Endodermal cell (in vitro differentiated cells): ENCODE measurements at regions not wholly inside any gene's neighbourhood (a gene's known extent, or its start where the extent isn't known, plus 50 kb on each side); places are given as distances from the start of the nearest gene placed in this dataset.

ENCODE experiments used
- DNase-seq: peaks from one replicate; pipeline ENCODE4 v3.0.0-alpha.2; 2017
- H3K27ac ChIP-seq: 2 replicates; pipeline ENCODE4 v1.5.1; 2013; ENCODE audit warnings: mild to moderate bottlenecking, low read depth, low read length, moderate library complexity
- H3K27me3 ChIP-seq: 2 replicates; pipeline ENCODE4 v1.6.1; 2013; ENCODE audit warnings: mild to moderate bottlenecking, low read length, moderate library complexity; ENCODE audit not compliant: insufficient read depth, control insufficient read depth, poor library complexity, severe bottlenecking
- H3K36me3 ChIP-seq: 2 replicates; pipeline ENCODE4 v1.7.0; 2013; ENCODE audit warnings: mild to moderate bottlenecking, low read length, moderate library complexity; ENCODE audit not compliant: control insufficient read depth, insufficient read depth
- H3K4me1 ChIP-seq: one replicate; pipeline ENCODE4 v1.7.0; 2013; ENCODE audit warnings: low read length; ENCODE audit not compliant: control insufficient read depth, insufficient read depth
- H3K4me3 ChIP-seq: 2 replicates; pipeline ENCODE4 v1.5.1; 2013; ENCODE audit warnings: mild to moderate bottlenecking, low read length, moderate library complexity
- H3K9ac ChIP-seq: 2 replicates; pipeline ENCODE4 v1.6.1; 2013; ENCODE audit warnings: mild to moderate bottlenecking, low read length, moderate library complexity; ENCODE audit not compliant: poor library complexity, severe bottlenecking; ENCODE audit errors: extremely low read depth
- H3K9me3 ChIP-seq: 2 replicates; pipeline ENCODE4 v1.6.1; 2013; ENCODE audit warnings: mild to moderate bottlenecking, low read length, moderate library complexity; ENCODE audit not compliant: control insufficient read depth
- H3K27ac Mint-ChIP-seq: 2 replicates; pipeline ENCODE4 v1.8.0; 2020; ENCODE audit warnings: mixed read lengths
- H3K27me3 Mint-ChIP-seq: 2 replicates; pipeline ENCODE4 v1.8.0; 2021; ENCODE audit warnings: mild to moderate bottlenecking, mixed read lengths; ENCODE audit not compliant: insufficient read depth
- H3K36me3 Mint-ChIP-seq: 2 replicates; pipeline ENCODE4 v1.8.0; 2020; ENCODE audit warnings: low read depth, mixed read lengths
- H3K4me1 Mint-ChIP-seq: 2 replicates; pipeline ENCODE4 v1.8.0; 2020; ENCODE audit warnings: mixed read lengths
- H3K4me3 Mint-ChIP-seq: 2 replicates; pipeline ENCODE4 v1.8.0; 2020; ENCODE audit warnings: mild to moderate bottlenecking, moderate library complexity, mixed read lengths
- H3K9me3 Mint-ChIP-seq: 2 replicates; pipeline ENCODE4 v1.8.0; 2020; ENCODE audit warnings: mild to moderate bottlenecking, mixed read lengths
- CTCF ChIP-seq: fragments of 200-600 bp; sonication (generic); conservative IDR thresholded peaks from 2 replicates; pipeline ENCODE4 v1.5.0; 2021; ENCODE audit warnings: antibody characterized with exemption, mild to moderate bottlenecking
- WGBS, 2 experiments: methylation state at CpG; one replicate each; pipeline versions ENCODE4 v1.1.5 to v1.1.7; 2013; ENCODE audit warnings: missing lambda C conversion rate in 2 of 2, mixed read lengths in 1 of 2; ENCODE audit not compliant: insufficient coverage in 1 of 2, insufficient read length in 1 of 2; 5-methylcytosine and 5-hydroxymethylcytosine counted together

- no peak overlapping the region for H3K27ac ChIP-seq
- H3K4me3 ChIP-seq, result peak overlapping the region; percentile 83
- no peak overlapping the region for H3K9ac ChIP-seq
- no peak overlapping the region for H3K27ac Mint-ChIP-seq
- H3K4me3 Mint-ChIP-seq, result peak overlapping the region; percentile 66
- no peak for TF ChIP-seq CTCF
- peaks cover 30% of the 10 kb centered on the region for H3K4me1 Mint-ChIP-seq
- no peaks in the 10 kb centered on the region for H3K36me3 Mint-ChIP-seq
- H3K27me3 Mint-ChIP-seq, result peaks cover 54% of the 10 kb centered on the region
- no peaks in the 10 kb centered on the region for H3K9me3 ChIP-seq
- no peaks in the 10 kb centered on the region for H3K36me3 ChIP-seq
- 16 to 26% methylated on average over 2 to 9 of the region's 9 CpGs for WGBS, 2 experiments
- no peaks in the 10 kb centered on the region for H3K9me3 Mint-ChIP-seq
- H3K27me3 ChIP-seq, result peaks cover 33% of the 10 kb centered on the region
- DNase-seq, result no peak
- peaks cover 16% of the 10 kb centered on the region for H3K4me1 ChIP-seq
Observed at GRCh38 chr3:124584245-124584551, 146.1 kb upstream of the UMPS start.

GRCh38 chr3:124584552-124585391 is 145.5 kb upstream of the UMPS start:
- H3K9me3 Mint-ChIP-seq, result no peaks in the 10 kb centered on the region
- H3K4me3 ChIP-seq, result peak overlapping the region; percentile 83

More at GRCh38 chr3:124584552-124585391, 145.5 kb upstream of the UMPS start:
- Mint-ChIP-seq H3K4me1 (peaks cover 30% of the 10 kb centered on the region), H3K27me3 (peaks cover 53% of the 10 kb centered on the region), H3K36me3 (no peaks in the 10 kb centered on the region), H3K27ac (no peak overlapping the region), H3K4me3 (peak overlapping the region; percentile 66)
- WGBS, 2 experiments, result 2 to 9% methylated on average over 10 to 59 of the region's 59 CpGs
- peak; percentile 28 for TF ChIP-seq CTCF
- Histone ChIP-seq H3K9ac (peak overlapping the region; percentile 42), H3K27me3 (peaks cover 33% of the 10 kb centered on the region), H3K4me1 (peaks cover 16% of the 10 kb centered on the region), H3K27ac (no peak overlapping the region), H3K36me3 (no peaks in the 10 kb centered on the region), H3K9me3 (no peaks in the 10 kb centered on the region)
- peak; percentile 94 for DNase-seq
